ENCODE measurements at regions not wholly inside any gene's neighbourhood (a gene's known extent, or its start where the extent isn't known, plus 50 kb on each side); places are given as distances from the start of the nearest gene placed in this dataset.

- TF ChIP-seq CTCF (IDR thresholded peaks at IDR 0.05; ENCODE audit: low read length) (no peak), EZH2 (optimal IDR thresholded peaks at IDR 0.05; ENCODE audit: low read depth, low read length) (no peak), EZH2phosphoT487 (IDR thresholded peaks at IDR 0.05; ENCODE audit: low read length) (no peak)
These were observed 80.4 kb upstream of the FSHB start for GRCh38 chr11:30150425-30150824.

Data from MM.1S (cell line).